ENCODE measurements at regions not wholly inside any gene's neighbourhood (a gene's known extent, or its start where the extent isn't known, plus 50 kb on each side); places are given as distances from the start of the nearest gene placed in this dataset.
"Not testable (repeated sequence)": the region's sequence is repeated elsewhere in the genome, so short reads cannot be mapped to it uniquely, and the experiment has no call there.

GRCh38 chr6:18595774-18596530, 208.8 kb downstream of the RNF144B start:
- DNase-seq = peak; percentile 73

GRCh38 chr6:18596531-18596835, 209.3 kb downstream of the RNF144B start:
- no peak for DNase-seq

- DNase-seq = no peak
These were observed 211.6 kb downstream of the RNF144B start for GRCh38 chr6:18598551-18599264.

- peak; percentile 81 for DNase-seq
These were observed 213.1 kb downstream of the RNF144B start for GRCh38 chr6:18600255-18600654.

- no peak for DNase-seq
These were observed 214.4 kb downstream of the RNF144B start for GRCh38 chr6:18601516-18602020.

- no peak for DNase-seq
These were observed 215.8 kb downstream of the RNF144B start for GRCh38 chr6:18602931-18603330.

GRCh38 chr6:18603361-18603760, 216.2 kb downstream of the RNF144B start:
- DNase-seq = no peak

- DNase-seq = no peak
These were observed 218.7 kb downstream of the RNF144B start for GRCh38 chr6:18605841-18606240.

GRCh38 chr6:18609715-18610114, 222.6 kb downstream of the RNF144B start:
- no peak for DNase-seq

- no peak for DNase-seq
These were observed 226.3 kb downstream of the RNF144B start for GRCh38 chr6:18613319-18613925.

- no peak for DNase-seq
These were observed 242.4 kb downstream of the RNF144B start for GRCh38 chr6:18629571-18629970.

- DNase-seq = no peak
These were observed 245.7 kb downstream of the RNF144B start for GRCh38 chr6:18632670-18633410.

- no peak for DNase-seq
These were observed 247.8 kb downstream of the RNF144B start for GRCh38 chr6:18634912-18635311.

GRCh38 chr6:18640134-18640533, 253.0 kb downstream of the RNF144B start:
- DNase-seq = no peak

- DNase-seq = no peak
These were observed 253.6 kb downstream of the RNF144B start for GRCh38 chr6:18640754-18641153.

- no peak for DNase-seq
These were observed 267.7 kb downstream of the RNF144B start for GRCh38 chr6:18654821-18655220.

GRCh38 chr6:18656506-18656905, 269.4 kb downstream of the RNF144B start:
- DNase-seq = no peak

GRCh38 chr6:18659994-18660393, 272.8 kb downstream of the RNF144B start:
- not testable (repeated sequence) for DNase-seq

GRCh38 chr6:18663011-18663410, 275.9 kb downstream of the RNF144B start:
- no peak for DNase-seq

- DNase-seq = no peak
These were observed 277.3 kb downstream of the RNF144B start for GRCh38 chr6:18664401-18664800.

- no peak for DNase-seq
These were observed 280.5 kb downstream of the RNF144B start for GRCh38 chr6:18667612-18668011.

GRCh38 chr6:18668994-18669393, 281.8 kb downstream of the RNF144B start:
- no peak for DNase-seq

- no peak for DNase-seq
These were observed 285.7 kb downstream of the RNF144B start for GRCh38 chr6:18672852-18673251.

All from islet precursor cell (in vitro differentiated cells).